GM12892 (cell line): ENCODE measurements at regions not wholly inside any gene's neighbourhood (a gene's known extent, or its start where the extent isn't known, plus 50 kb on each side); places are given as distances from the start of the nearest gene placed in this dataset.

ENCODE experiments used
- POLR2A ChIP-seq: IDR thresholded peaks from 2 replicates; pipeline ENCODE4 v1.6.1; 2011; ENCODE audit warnings: low read depth, low read length, control low read depth
- POLR2AphosphoS5 ChIP-seq: IDR thresholded peaks from 2 replicates; pipeline ENCODE4 v1.6.1; 2011; ENCODE audit warnings: low read depth, low read length, control low read depth
- TAF1 ChIP-seq: IDR thresholded peaks from 2 replicates; pipeline ENCODE4 v1.6.1; 2011; ENCODE audit warnings: low read depth, mild to moderate bottlenecking, control low read depth, low read length, borderline replicate concordance

- TF ChIP-seq POLR2A (no peak), POLR2AphosphoS5 (no peak), TAF1 (no peak)
Measured at GRCh38 chr18:2179498-2180183, 391.7 kb downstream of the METTL4 start.
